ENCODE measurements at regions not wholly inside any gene's neighbourhood (a gene's known extent, or its start where the extent isn't known, plus 50 kb on each side); places are given as distances from the start of the nearest gene placed in this dataset.

DNA sequence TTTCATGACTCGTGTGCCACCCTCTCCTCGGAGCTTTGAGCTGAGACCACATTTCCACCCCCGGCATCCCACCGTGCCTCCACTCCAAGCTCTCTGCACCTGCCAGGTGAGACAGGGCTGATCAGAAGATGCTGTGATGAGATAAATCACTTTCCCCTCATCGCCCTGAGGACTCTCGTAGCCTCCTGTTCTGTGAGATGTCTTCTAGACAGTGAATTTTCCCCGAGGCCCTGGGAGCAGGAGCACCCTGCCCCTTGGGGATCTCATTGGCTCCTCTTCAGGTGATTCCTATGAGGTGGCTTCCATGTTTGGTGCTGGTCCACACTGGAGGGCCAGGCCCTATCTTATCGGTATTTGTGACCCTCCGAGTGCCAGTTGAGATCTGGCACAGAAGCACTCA, 154.0 kb upstream of the TSHZ3 start:
- H3K9me3 ChIP-seq (ENCODE audit: control insufficient read depth in 2 of 2, low read length in 2 of 2): no peaks in the 10 kb centered on the region
- H3K4me1 Mint-ChIP-seq: no peaks in the 10 kb centered on the region
- no peaks in the 10 kb centered on the region for H3K4me1 ChIP-seq (ENCODE audit: control insufficient read depth, insufficient read depth, low read length, poor library complexity, severe bottlenecking)
- H3K27ac Mint-ChIP-seq: no peak overlapping the region
- H3K4me3 Mint-ChIP-seq: no peak overlapping the region
- no peaks in the 10 kb centered on the region for H3K36me3 ChIP-seq (ENCODE audit: control insufficient read depth, insufficient read depth, low read length)
- H3K27me3 Mint-ChIP-seq: peaks cover 8% of the 10 kb centered on the region
- no peak overlapping the region for H3K4me3 ChIP-seq (ENCODE audit: low read depth, low read length)
- ATAC-seq (ENCODE audit: low read depth in 2 of 2) (no peak), DNase-seq (no peak)
- no peaks in the 10 kb centered on the region for H3K27me3 ChIP-seq (ENCODE audit: control insufficient read depth, insufficient read depth, low read length)
- no peak overlapping the region for H3K27ac ChIP-seq (ENCODE audit: insufficient read depth, low read length, poor library complexity, severe bottlenecking)
- peaks cover 0 to 5% (median 0%) of the 10 kb centered on the region in 7 donors for H3K9me3 Mint-ChIP-seq
- no peaks in the 10 kb centered on the region for H3K36me3 Mint-ChIP-seq

DNA sequence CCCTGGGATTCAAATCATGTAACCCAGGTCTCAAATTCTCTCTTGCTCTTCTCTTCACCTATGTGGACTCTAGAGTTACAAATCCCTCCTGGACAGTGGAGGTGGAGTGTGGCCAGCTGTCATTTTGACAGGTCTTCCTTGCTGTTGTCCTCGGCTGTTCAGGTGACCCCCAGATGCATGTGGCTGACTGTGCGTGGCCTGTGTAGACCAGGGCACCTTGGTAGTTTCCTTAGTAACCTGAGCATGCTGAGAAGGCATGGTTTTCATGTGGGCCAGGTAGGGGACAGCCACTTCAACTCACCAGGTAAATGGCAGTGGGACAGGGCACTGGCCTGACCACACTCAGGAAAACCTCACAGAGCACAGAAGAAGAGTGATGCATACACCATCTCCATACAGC, 155.0 kb upstream of the TSHZ3 start:
- H3K27me3 Mint-ChIP-seq: no peaks in the 10 kb centered on the region
- H3K4me1 ChIP-seq (ENCODE audit: control insufficient read depth, insufficient read depth, low read length, poor library complexity, severe bottlenecking): no peaks in the 10 kb centered on the region

DNA sequence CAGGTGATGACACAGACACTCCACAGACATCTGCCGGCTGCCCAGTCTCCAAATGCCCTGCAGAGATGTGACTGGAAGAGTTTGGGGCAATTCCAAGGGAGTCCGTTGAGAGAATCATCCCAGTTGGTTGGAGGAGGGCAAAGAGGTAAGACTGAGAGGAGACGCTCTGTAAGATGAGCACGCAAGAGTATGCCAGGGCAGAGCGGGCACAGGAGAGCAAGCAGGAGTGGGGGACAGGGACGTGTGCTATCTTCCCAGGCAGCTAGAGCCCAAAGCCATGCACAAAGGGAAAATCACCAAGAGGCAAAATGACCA, 156.3 kb upstream of the TSHZ3 start:
- Mint-ChIP-seq H3K9me3 (peaks cover 0 to 4% (median 0%) of the 10 kb centered on the region in 7 donors), H3K27me3 (no peaks in the 10 kb centered on the region), H3K4me3 (no peak overlapping the region), H3K27ac (no peak overlapping the region), H3K36me3 (no peaks in the 10 kb centered on the region), H3K4me1 (no peaks in the 10 kb centered on the region)
- ATAC-seq (ENCODE audit: low read depth in 2 of 2): no peak
- Histone ChIP-seq H3K4me3 (ENCODE audit: low read depth, low read length) (no peak overlapping the region), H3K36me3 (ENCODE audit: control insufficient read depth, insufficient read depth, low read length) (no peaks in the 10 kb centered on the region), H3K27ac (ENCODE audit: insufficient read depth, low read length, poor library complexity, severe bottlenecking) (no peak overlapping the region), H3K27me3 (ENCODE audit: control insufficient read depth, insufficient read depth, low read length) (no peaks in the 10 kb centered on the region), H3K4me1 (ENCODE audit: control insufficient read depth, insufficient read depth, low read length, poor library complexity, severe bottlenecking) (no peaks in the 10 kb centered on the region), H3K9me3 (ENCODE audit: control insufficient read depth in 2 of 2, low read length in 2 of 2) (no peaks in the 10 kb centered on the region)
- no peak for DNase-seq

More for the DNA sequence above, 155.0 kb upstream of the TSHZ3 start:
- no peaks in the 10 kb centered on the region for H3K36me3 ChIP-seq (ENCODE audit: control insufficient read depth, insufficient read depth, low read length)
- no peak overlapping the region for H3K4me3 Mint-ChIP-seq
- peaks cover 0 to 5% (median 0%) of the 10 kb centered on the region in 7 donors for H3K9me3 Mint-ChIP-seq
- H3K36me3 Mint-ChIP-seq: no peaks in the 10 kb centered on the region
- H3K4me1 Mint-ChIP-seq: no peaks in the 10 kb centered on the region
- no peak for ATAC-seq (ENCODE audit: low read depth in 2 of 2)
- no peaks in the 10 kb centered on the region for H3K27me3 ChIP-seq (ENCODE audit: control insufficient read depth, insufficient read depth, low read length)
- no peak overlapping the region for H3K27ac Mint-ChIP-seq
- H3K27ac ChIP-seq (ENCODE audit: insufficient read depth, low read length, poor library complexity, severe bottlenecking): no peak overlapping the region
- no peak overlapping the region for H3K4me3 ChIP-seq (ENCODE audit: low read depth, low read length)
- H3K9me3 ChIP-seq (ENCODE audit: control insufficient read depth in 2 of 2, low read length in 2 of 2): no peaks in the 10 kb centered on the region
- no peak for DNase-seq

DNA sequence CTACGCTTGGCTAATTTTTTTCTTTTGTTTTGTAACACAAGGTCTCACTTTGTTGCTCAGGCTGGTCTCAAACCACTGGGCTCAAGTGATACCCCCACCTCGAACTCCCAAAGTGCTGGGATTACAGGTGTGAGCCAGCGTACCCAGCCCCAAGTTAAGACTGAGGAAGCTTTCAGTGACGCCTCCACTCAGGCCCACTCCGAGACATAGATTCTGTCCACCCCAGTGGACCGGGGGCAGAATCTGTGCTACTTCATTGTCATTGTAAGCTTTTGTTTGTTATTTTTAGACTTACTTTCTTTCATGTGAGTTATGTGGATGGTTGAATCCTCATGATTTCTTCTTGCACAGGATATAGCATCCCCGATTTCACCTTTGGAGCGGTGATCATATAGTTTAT, 156.9 kb upstream of the TSHZ3 start:
- no peaks in the 10 kb centered on the region for H3K36me3 Mint-ChIP-seq
- no peaks in the 10 kb centered on the region for H3K4me1 Mint-ChIP-seq
- ATAC-seq (ENCODE audit: low read depth in 2 of 2) (no peak), DNase-seq (no peak)
- no peaks in the 10 kb centered on the region for H3K27me3 Mint-ChIP-seq
- H3K27ac ChIP-seq (ENCODE audit: insufficient read depth, low read length, poor library complexity, severe bottlenecking): no peak overlapping the region
- no peak overlapping the region for H3K4me3 Mint-ChIP-seq
- H3K27me3 ChIP-seq (ENCODE audit: control insufficient read depth, insufficient read depth, low read length): no peaks in the 10 kb centered on the region
- no peaks in the 10 kb centered on the region for H3K9me3 ChIP-seq (ENCODE audit: control insufficient read depth in 2 of 2, low read length in 2 of 2)
- H3K36me3 ChIP-seq (ENCODE audit: control insufficient read depth, insufficient read depth, low read length): no peaks in the 10 kb centered on the region
- H3K4me1 ChIP-seq (ENCODE audit: control insufficient read depth, insufficient read depth, low read length, poor library complexity, severe bottlenecking): no peaks in the 10 kb centered on the region
- H3K27ac Mint-ChIP-seq: no peak overlapping the region
- H3K4me3 ChIP-seq (ENCODE audit: low read depth, low read length): no peak overlapping the region
- peaks cover 0 to 4% (median 0%) of the 10 kb centered on the region in 7 donors for H3K9me3 Mint-ChIP-seq

DNA sequence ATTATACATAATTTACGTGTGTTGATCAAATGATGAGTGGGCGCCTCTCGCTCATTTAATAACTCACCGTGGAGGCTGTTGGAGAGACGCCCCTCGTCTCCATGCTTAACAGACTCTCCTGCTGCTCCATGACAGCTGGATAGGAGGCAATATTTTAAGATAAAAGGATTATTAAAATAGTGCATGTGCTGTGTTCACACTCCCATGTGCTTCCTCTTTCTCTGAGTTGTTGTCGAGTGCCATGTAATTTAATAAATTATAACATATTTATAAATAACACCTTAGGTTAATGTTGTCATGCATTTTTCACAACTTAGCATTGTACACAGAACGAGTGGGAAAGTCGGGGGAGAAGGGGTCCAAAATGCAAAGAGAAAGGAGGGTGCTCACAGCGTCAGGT, 161.4 kb upstream of the TSHZ3 start:
- Histone ChIP-seq H3K4me3 (ENCODE audit: low read depth, low read length) (no peak overlapping the region), H3K27ac (ENCODE audit: insufficient read depth, low read length, poor library complexity, severe bottlenecking) (no peak overlapping the region), H3K9me3 (ENCODE audit: control insufficient read depth in 2 of 2, low read length in 2 of 2) (no peaks in the 10 kb centered on the region), H3K36me3 (ENCODE audit: control insufficient read depth, insufficient read depth, low read length) (no peaks in the 10 kb centered on the region), H3K27me3 (ENCODE audit: control insufficient read depth, insufficient read depth, low read length) (no peaks in the 10 kb centered on the region), H3K4me1 (ENCODE audit: control insufficient read depth, insufficient read depth, low read length, poor library complexity, severe bottlenecking) (no peaks in the 10 kb centered on the region)
- DNase-seq (no peak), ATAC-seq (ENCODE audit: low read depth in 2 of 2) (no peak)
- peaks cover 0 to 3% (median 0%) of the 10 kb centered on the region in 7 donors for H3K9me3 Mint-ChIP-seq
- H3K27me3 Mint-ChIP-seq: no peaks in the 10 kb centered on the region
- no peak overlapping the region for H3K4me3 Mint-ChIP-seq
- H3K36me3 Mint-ChIP-seq: no peaks in the 10 kb centered on the region
- no peak overlapping the region for H3K27ac Mint-ChIP-seq
- no peaks in the 10 kb centered on the region for H3K4me1 Mint-ChIP-seq

DNA sequence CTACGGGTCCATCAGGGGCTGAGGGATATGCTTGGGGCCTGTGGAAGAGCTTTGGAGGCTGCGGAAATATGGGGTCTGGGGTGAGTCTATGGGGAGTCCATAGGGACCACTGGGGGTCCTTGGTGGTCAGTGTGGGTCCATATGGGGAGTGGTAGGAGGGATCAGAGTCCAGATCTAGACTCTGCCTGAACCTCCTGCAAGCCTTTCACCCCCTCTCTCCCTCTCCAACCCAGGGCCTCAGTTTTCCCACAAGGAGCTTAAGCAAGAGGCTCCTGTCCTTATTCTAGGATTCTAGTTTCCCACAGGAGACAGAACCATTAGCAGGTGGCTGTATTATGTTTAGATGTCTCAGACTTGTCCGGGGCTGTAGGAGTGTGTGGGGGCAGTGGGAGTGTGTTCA, 161.9 kb upstream of the TSHZ3 start:
- Mint-ChIP-seq H3K9me3 (peaks cover 0 to 3% (median 0%) of the 10 kb centered on the region in 7 donors), H3K4me3 (no peak overlapping the region), H3K27me3 (no peaks in the 10 kb centered on the region), H3K36me3 (no peaks in the 10 kb centered on the region), H3K27ac (no peak overlapping the region), H3K4me1 (no peaks in the 10 kb centered on the region)
- DNase-seq: no peak
- no peak for ATAC-seq (ENCODE audit: low read depth in 2 of 2)
- no peaks in the 10 kb centered on the region for H3K4me1 ChIP-seq (ENCODE audit: control insufficient read depth, insufficient read depth, low read length, poor library complexity, severe bottlenecking)
- H3K4me3 ChIP-seq (ENCODE audit: low read depth, low read length): no peak overlapping the region
- H3K36me3 ChIP-seq (ENCODE audit: control insufficient read depth, insufficient read depth, low read length): no peaks in the 10 kb centered on the region
- no peaks in the 10 kb centered on the region for H3K9me3 ChIP-seq (ENCODE audit: control insufficient read depth in 2 of 2, low read length in 2 of 2)
- H3K27ac ChIP-seq (ENCODE audit: insufficient read depth, low read length, poor library complexity, severe bottlenecking): no peak overlapping the region
- no peaks in the 10 kb centered on the region for H3K27me3 ChIP-seq (ENCODE audit: control insufficient read depth, insufficient read depth, low read length)

DNA sequence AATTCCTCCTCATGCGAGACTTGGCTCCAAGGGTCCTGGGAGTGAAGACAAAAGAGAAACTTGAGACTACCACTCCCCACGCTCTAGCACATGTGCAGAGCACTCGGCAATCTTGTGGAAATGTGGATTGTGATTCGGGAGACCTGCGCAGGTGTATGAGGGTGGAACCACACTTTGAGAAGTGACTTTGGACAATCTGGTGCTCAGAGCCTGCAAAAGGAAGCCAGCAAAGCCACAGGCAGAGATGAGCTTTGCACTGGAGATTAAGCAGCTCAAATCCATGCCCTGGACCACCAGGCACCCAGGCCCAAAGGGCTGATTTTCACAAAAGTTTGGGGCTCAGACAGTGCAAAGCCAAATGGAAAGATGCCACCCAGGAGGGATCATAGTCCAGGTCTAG, 162.5 kb upstream of the TSHZ3 start:
- no peak overlapping the region for H3K4me3 ChIP-seq (ENCODE audit: low read depth, low read length)
- no peak overlapping the region for H3K4me3 Mint-ChIP-seq
- peaks cover 0 to 3% (median 0%) of the 10 kb centered on the region in 7 donors for H3K9me3 Mint-ChIP-seq
- H3K27ac Mint-ChIP-seq: no peak overlapping the region
- ATAC-seq (ENCODE audit: low read depth in 2 of 2) (no peak), DNase-seq (no peak)
- H3K4me1 ChIP-seq (ENCODE audit: control insufficient read depth, insufficient read depth, low read length, poor library complexity, severe bottlenecking): no peaks in the 10 kb centered on the region
- H3K36me3 ChIP-seq (ENCODE audit: control insufficient read depth, insufficient read depth, low read length): no peaks in the 10 kb centered on the region
- no peaks in the 10 kb centered on the region for H3K9me3 ChIP-seq (ENCODE audit: control insufficient read depth in 2 of 2, low read length in 2 of 2)
- H3K36me3 Mint-ChIP-seq: no peaks in the 10 kb centered on the region
- no peaks in the 10 kb centered on the region for H3K4me1 Mint-ChIP-seq
- no peak overlapping the region for H3K27ac ChIP-seq (ENCODE audit: insufficient read depth, low read length, poor library complexity, severe bottlenecking)
- no peaks in the 10 kb centered on the region for H3K27me3 Mint-ChIP-seq
- H3K27me3 ChIP-seq (ENCODE audit: control insufficient read depth, insufficient read depth, low read length): no peaks in the 10 kb centered on the region

DNA sequence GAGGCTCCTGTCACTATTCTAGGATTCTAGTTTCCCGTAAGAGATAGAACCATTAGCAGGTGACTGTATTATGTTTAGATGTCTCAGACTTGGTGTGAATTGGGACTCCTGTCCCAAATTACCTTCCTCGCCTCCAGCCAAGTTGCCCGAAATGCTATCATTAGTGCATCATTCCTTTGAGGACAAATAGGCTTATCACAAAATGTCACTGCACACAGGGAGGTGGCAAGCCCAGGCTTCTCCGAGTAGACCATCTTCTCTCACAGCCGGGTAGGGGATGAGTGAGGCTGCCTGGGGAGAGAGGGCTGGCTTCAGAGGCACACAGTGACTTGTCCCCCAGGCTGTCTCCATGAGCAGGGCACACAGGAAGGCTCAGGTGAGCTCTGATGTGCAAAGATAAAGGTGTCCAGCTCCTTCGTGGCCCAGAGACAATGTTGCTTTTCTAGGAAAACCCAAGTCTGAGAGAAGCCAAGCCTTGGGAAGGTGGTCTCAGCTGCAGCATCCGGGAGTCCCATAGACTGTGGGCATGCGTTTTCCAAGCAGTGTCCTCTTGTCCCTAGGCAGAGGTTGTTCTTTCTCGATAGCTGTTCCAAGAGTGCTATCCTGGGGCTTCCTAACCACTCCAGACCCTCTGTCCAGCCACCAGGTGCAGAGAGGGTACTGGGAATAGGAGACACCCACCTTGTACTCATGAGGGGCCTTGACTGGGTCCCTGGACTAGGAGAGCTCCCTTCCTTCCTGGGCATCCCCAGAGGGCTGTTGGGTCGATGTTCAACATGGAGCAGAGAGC, 163.1 kb upstream of the TSHZ3 start:
- Mint-ChIP-seq H3K4me3 (no peak overlapping the region), H3K36me3 (no peaks in the 10 kb centered on the region), H3K4me1 (no peaks in the 10 kb centered on the region), H3K27ac (no peak overlapping the region), H3K9me3 (peaks cover 0 to 3% (median 0%) of the 10 kb centered on the region in 7 donors), H3K27me3 (no peaks in the 10 kb centered on the region)
- no peak for DNase-seq
- H3K9me3 ChIP-seq (ENCODE audit: control insufficient read depth in 2 of 2, low read length in 2 of 2): no peaks in the 10 kb centered on the region
- H3K4me3 ChIP-seq (ENCODE audit: low read depth, low read length): no peak overlapping the region
- H3K36me3 ChIP-seq (ENCODE audit: control insufficient read depth, insufficient read depth, low read length): no peaks in the 10 kb centered on the region
- H3K4me1 ChIP-seq (ENCODE audit: control insufficient read depth, insufficient read depth, low read length, poor library complexity, severe bottlenecking): no peaks in the 10 kb centered on the region
- no peak for ATAC-seq (ENCODE audit: low read depth in 2 of 2)
- H3K27me3 ChIP-seq (ENCODE audit: control insufficient read depth, insufficient read depth, low read length): no peaks in the 10 kb centered on the region
- H3K27ac ChIP-seq (ENCODE audit: insufficient read depth, low read length, poor library complexity, severe bottlenecking): no peak overlapping the region

Measured in CD4-positive, CD25-positive, alpha-beta regulatory T cell (primary cell).